ENCODE measurements at regions not wholly inside any gene's neighbourhood (a gene's known extent, or its start where the extent isn't known, plus 50 kb on each side); places are given as distances from the start of the nearest gene placed in this dataset.

- no peaks in the 10 kb centered on the region for H3K9me2 ChIP-seq (replicated peaks; ENCODE audit: insufficient read depth, low read length)
Measured at GRCh38 chr13:79267560-79267959, 138.5 kb downstream of the RBM26 start.

GRCh38 chr13:79258489-79258888, 147.6 kb downstream of the RBM26 start:
- no peaks in the 10 kb centered on the region for H3K36me3 ChIP-seq (ENCODE audit: low read length)
- no peaks in the 10 kb centered on the region for H3K27me3 ChIP-seq (ENCODE audit: low read length)
- H3K79me2 ChIP-seq (ENCODE audit: insufficient read depth, low read length): no peaks in the 10 kb centered on the region
- H3K4me3 ChIP-seq (ENCODE audit: insufficient read depth, low read length, poor library complexity, severe bottlenecking): no peak overlapping the region
- H2AFZ ChIP-seq (ENCODE audit: low read depth, low read length, severe bottlenecking): no peak overlapping the region
- H3K4me2 ChIP-seq (ENCODE audit: low read depth, low read length, poor library complexity, severe bottlenecking): no peak overlapping the region
- H3K9me2 ChIP-seq (replicated peaks; ENCODE audit: insufficient read depth, low read length): no peaks in the 10 kb centered on the region
- H4K20me1 ChIP-seq (ENCODE audit: low read depth, low read length): no peaks in the 10 kb centered on the region
- no peaks in the 10 kb centered on the region for H3K9me3 ChIP-seq (ENCODE audit: insufficient read depth, low read length)
- H3F3A ChIP-seq (ENCODE audit: insufficient read depth): no peaks in the 10 kb centered on the region
- no peak overlapping the region for H3K9ac ChIP-seq (ENCODE audit: low read length)
- no peak overlapping the region for H3K27ac ChIP-seq (ENCODE audit: low read depth, low read length)
- TF ChIP-seq CTCF (IDR thresholded peaks at IDR 0.05; ENCODE audit: insufficient read depth, low read length, poor library complexity, severe bottlenecking) (no peak), EZH2phosphoT487 (conservative IDR thresholded peaks at IDR 0.05; ENCODE audit: low read length) (no peak)

More at GRCh38 chr13:79267560-79267959, 138.5 kb downstream of the RBM26 start:
- Histone ChIP-seq H2AFZ (ENCODE audit: low read depth, low read length, severe bottlenecking) (no peak overlapping the region), H3K27ac (ENCODE audit: low read depth, low read length) (no peak overlapping the region), H3K9ac (ENCODE audit: low read length) (no peak overlapping the region), H3K27me3 (ENCODE audit: low read length) (no peaks in the 10 kb centered on the region), H3K4me2 (ENCODE audit: low read depth, low read length, poor library complexity, severe bottlenecking) (no peak overlapping the region), H3K36me3 (ENCODE audit: low read length) (no peaks in the 10 kb centered on the region), H3F3A (ENCODE audit: insufficient read depth) (no peaks in the 10 kb centered on the region), H3K79me2 (ENCODE audit: insufficient read depth, low read length) (no peaks in the 10 kb centered on the region), H4K20me1 (ENCODE audit: low read depth, low read length) (no peaks in the 10 kb centered on the region), H3K9me3 (ENCODE audit: insufficient read depth, low read length) (no peaks in the 10 kb centered on the region), H3K4me3 (ENCODE audit: insufficient read depth, low read length, poor library complexity, severe bottlenecking) (no peak overlapping the region)
- no peak for TF ChIP-seq EZH2phosphoT487 (conservative IDR thresholded peaks at IDR 0.05; ENCODE audit: low read length)
- TF ChIP-seq CTCF (IDR thresholded peaks at IDR 0.05; ENCODE audit: insufficient read depth, low read length, poor library complexity, severe bottlenecking): no peak

- H3K27me3 ChIP-seq (ENCODE audit: low read length): no peaks in the 10 kb centered on the region
- no peaks in the 10 kb centered on the region for H3K36me3 ChIP-seq (ENCODE audit: low read length)
- H3K9me3 ChIP-seq (ENCODE audit: insufficient read depth, low read length): no peaks in the 10 kb centered on the region
- H3K4me3 ChIP-seq (ENCODE audit: insufficient read depth, low read length, poor library complexity, severe bottlenecking): no peak overlapping the region
- no peak overlapping the region for H3K4me2 ChIP-seq (ENCODE audit: low read depth, low read length, poor library complexity, severe bottlenecking)
- H4K20me1 ChIP-seq (ENCODE audit: low read depth, low read length): no peaks in the 10 kb centered on the region
- no peaks in the 10 kb centered on the region for H3F3A ChIP-seq (ENCODE audit: insufficient read depth)
- no peak overlapping the region for H3K27ac ChIP-seq (ENCODE audit: low read depth, low read length)
- H3K9ac ChIP-seq (ENCODE audit: low read length): no peak overlapping the region
- H3K79me2 ChIP-seq (ENCODE audit: insufficient read depth, low read length): no peaks in the 10 kb centered on the region
- H3K9me2 ChIP-seq (replicated peaks; ENCODE audit: insufficient read depth, low read length): no peaks in the 10 kb centered on the region
- TF ChIP-seq EZH2phosphoT487 (conservative IDR thresholded peaks at IDR 0.05; ENCODE audit: low read length): no peak
- peak; percentile 50 for TF ChIP-seq CTCF (IDR thresholded peaks at IDR 0.05; ENCODE audit: insufficient read depth, low read length, poor library complexity, severe bottlenecking)
- no peak overlapping the region for H2AFZ ChIP-seq (ENCODE audit: low read depth, low read length, severe bottlenecking)
Measured at GRCh38 chr13:79246578-79246949, 159.5 kb downstream of the RBM26 start.
